HG03045 (cell line): ENCODE measurements at regions not wholly inside any gene's neighbourhood (a gene's known extent, or its start where the extent isn't known, plus 50 kb on each side); places are given as distances from the start of the nearest gene placed in this dataset.

Source experiments
- ATAC-seq: cut with Tn5 transposase; IDR thresholded peaks from one replicate; pipeline ENCODE4 v1.9.1; 2021; ENCODE audit warnings: mild to moderate bottlenecking, moderate library complexity; ENCODE audit not compliant: unreplicated experiment

DNA sequence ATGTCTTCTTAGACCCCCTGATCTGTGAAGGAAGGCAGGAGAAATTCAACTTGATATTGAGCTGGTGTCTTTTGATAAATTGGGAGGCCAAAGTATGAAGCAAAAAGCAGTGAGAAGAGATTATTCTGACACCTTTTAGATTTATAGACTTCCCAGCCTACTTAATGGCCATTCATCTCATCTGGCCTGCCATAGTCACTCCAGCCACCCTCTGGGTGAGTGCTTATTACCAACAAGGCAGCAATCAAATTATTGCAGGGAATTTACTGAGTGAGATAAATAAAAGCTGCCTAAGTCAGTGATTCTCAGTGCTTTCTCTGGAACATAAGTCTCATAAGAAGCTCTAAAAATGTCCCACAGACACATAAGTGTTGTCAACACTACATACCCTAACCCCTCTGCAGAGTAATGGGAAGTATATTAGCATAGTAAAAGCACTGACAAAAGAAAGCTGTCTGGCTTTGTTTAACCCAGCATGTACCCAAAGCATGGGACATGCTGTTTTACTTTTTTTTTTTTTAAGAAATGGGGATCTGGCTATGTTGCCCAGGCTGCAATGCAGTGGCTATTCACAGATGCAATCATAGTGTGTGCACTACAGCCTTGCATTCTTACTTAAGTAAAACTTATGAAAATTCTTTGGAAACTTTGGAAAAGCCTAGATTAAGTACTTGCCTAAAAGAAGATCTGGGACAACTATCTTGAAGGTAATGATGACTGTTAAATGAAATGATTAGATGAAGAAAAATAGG, 725.3 kb downstream of the TUSC7 start:
- no peak for ATAC-seq

DNA sequence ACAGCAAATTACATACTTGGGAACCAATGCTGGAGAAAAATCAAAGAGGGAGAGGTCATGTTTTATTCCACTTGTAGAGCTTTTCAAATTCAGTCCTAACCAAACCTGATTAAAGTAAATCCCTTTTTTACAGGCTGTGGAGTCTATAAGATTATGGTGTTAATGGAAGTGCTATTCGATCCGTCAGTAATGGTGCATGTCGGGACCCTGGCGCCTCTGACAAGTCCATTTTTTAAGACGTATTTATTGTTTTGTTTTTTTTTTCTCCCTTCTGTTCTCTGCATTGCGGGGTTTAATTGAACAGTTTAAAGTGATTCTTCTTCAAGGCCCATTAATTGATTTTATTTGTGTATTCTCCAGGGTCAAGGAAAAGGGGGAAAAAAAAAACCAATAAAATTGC, 725.9 kb downstream of the TUSC7 start:
- no peak for ATAC-seq

DNA sequence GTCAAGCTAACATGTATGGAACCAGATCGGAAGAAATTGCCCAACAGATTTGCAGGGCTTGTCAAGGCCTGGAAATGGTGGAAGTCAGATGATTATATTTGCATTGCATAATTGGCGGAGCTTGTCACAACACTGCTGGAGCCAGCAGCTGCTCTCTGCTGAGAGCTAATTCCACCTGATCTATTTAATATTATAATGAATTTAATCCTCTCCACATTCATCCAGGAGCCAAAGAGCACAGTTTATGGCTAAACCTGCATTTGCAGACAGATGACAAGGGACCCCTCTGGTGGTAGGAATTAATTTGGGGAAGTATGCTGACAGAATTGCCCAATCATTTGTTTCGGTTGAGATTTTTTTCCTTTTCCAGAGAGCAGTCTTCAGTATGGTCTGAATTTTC, 730.2 kb downstream of the TUSC7 start:
- no peak for ATAC-seq

DNA sequence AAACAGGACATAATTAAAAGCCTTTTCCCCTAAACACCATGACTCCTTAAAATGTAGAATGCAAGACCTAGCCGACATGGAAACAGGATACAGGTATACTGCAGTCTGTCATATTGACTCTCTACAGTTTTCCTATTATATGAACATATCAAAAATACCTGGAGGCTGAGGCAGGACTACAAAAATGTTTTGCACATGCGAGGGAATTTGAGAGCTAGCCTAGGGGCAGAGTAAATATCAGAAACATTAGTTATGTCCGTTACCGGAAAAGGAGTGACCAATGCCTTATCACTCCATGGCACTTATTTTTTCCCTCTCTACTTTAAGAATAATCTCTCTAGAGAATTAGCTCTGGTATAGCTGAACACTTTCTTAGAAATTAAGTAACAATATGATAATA, 732.3 kb downstream of the TUSC7 start:
- no peak for ATAC-seq

DNA sequence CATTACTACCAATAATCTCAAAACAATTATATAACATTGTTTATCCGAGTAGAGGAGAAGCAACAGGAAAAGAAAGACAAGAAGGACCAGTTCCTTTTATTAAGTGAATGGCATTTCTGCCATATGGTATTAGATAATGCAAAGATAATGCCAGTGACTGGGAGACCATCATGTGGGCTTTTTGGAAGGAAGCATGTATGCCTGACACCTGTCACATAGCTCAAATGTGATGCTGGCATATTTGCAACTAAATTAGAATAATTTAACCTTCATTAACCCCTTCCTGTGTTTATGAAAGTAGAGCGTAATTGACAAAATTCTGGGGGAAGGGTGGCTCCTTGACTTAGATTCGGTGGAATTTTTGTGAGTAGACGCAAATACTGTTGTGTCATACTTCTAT, 733.0 kb downstream of the TUSC7 start:
- no peak for ATAC-seq

DNA sequence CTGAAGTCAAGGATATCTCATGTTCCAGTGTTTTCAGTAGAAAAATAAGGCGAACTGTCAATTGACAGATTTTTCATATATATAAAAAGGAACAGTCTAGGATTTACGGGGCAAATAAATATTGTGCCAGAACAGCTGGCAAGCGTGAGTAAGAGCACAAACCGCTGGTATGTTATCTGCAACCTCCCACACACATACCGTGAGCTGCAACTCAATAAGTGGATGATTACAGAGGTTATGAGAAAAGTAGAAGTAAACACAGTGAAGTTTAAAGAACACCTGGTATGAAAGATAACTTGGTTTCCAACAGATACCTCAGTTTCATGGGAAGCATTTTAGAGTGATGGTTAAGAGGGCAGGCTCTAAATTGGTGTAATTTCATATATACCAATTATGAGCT, 733.4 kb downstream of the TUSC7 start:
- ATAC-seq: no peak

DNA sequence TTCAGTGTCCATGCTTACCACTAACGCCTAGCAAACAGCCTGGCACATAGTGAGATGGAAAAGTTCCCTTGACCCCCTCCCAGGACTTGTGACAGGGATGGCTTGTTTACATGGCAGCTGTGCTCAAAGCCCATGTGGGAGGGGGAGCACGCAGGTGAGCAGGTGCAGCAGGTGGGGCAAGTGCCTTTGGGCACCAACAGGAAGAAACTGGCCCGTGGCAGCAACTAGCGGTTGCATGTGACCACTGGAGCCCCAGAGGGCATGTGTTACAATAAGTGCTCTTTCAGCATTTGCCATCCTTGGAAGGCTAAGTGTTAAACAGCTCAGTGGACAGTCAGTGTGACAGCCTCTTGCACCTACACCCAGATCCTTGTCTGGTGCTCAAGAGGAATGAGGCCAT, 734.6 kb downstream of the TUSC7 start:
- ATAC-seq: no peak

DNA sequence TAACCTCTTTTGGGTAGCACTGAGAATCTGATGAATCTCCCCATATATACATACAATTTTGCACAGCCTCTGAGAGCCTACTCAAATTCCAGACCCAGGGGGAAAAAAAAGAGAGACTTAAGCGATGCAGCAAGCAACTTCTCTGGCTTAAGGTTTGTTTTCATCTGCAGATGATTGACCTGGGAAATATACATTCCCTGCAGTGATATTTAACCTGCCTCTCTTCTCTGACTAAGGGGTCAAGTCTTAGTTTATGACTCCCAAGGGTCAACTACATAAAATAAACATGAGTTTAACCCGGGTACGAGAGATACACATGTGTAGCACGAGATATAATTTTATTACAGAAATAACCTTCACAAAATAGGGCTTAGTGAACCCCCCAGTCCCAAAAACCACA, 737.8 kb downstream of the TUSC7 start:
- no peak for ATAC-seq

DNA sequence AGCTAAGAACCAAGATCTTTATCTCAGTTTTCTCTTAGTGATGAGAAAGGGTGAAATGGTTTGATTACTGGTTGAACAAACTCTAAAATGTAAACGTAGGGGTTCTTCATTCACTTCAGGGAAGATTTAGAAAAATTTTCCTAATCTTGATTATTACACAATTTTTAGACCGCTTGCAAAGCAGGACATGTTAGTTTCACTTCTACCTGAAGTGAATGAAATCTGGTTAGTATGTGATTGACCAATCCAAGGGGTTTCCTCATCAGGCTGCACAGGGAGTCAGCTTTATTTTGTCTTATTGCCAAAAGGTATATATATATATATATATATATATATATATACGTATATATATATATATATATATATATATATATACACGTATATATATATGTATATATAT, 740.4 kb downstream of the TUSC7 start:
- no peak for ATAC-seq

DNA sequence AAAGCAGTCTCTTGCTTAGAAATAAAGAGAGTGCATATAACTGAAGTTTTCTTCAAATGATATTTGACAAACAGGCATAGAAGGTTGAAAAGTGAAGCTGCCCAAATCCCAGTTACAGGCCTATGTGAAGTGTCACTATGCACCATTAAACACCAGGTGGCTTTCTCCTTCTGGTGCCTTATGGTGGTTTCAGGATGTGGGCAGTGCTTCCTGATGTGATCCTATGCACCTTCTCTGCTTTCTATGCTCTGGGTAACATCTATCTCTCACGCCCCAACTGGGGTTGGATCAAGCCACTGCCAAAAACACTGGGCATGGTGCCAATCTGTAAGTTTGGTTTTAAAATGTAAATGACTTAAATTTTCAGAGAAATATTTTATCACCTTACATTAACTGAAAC, 744.7 kb downstream of the TUSC7 start:
- ATAC-seq: no peak

DNA sequence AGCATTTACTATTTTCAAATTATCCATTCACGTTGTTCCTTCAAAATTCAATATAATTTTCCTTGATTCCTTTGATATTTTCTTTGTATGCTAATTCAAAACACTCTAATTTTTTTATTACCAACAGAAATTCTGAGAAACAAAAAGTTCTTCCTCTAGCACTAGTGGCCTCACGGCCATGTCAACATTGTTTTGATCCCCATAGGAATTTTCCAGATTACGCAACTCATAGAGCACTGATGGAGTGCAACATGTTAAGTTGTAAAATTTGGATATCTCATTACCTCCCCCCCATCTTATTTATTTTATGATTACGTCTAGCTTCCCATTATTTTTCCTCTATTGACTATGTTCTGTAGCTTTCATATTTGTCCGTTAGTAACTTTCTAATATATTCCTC, 745.3 kb downstream of the TUSC7 start:
- no peak for ATAC-seq

DNA sequence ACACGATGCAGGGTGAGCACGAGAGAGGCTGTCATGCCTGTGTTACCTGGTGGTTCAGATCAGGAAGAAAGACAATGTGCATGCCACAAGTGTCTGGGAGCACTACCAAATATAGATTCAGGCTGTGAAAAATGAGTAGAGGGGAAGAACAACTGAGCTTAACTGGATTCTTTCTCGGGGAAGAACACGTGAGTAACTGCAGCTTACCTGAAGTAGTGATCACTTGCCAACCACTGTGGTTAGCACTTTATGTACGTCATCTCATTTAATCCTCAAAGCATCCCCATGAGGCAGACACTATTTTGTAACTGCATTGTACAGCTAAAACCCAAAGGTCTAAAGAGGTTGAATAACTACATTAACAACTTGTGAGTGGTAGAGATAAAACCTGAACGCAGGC, 746.2 kb downstream of the TUSC7 start:
- no peak for ATAC-seq

DNA sequence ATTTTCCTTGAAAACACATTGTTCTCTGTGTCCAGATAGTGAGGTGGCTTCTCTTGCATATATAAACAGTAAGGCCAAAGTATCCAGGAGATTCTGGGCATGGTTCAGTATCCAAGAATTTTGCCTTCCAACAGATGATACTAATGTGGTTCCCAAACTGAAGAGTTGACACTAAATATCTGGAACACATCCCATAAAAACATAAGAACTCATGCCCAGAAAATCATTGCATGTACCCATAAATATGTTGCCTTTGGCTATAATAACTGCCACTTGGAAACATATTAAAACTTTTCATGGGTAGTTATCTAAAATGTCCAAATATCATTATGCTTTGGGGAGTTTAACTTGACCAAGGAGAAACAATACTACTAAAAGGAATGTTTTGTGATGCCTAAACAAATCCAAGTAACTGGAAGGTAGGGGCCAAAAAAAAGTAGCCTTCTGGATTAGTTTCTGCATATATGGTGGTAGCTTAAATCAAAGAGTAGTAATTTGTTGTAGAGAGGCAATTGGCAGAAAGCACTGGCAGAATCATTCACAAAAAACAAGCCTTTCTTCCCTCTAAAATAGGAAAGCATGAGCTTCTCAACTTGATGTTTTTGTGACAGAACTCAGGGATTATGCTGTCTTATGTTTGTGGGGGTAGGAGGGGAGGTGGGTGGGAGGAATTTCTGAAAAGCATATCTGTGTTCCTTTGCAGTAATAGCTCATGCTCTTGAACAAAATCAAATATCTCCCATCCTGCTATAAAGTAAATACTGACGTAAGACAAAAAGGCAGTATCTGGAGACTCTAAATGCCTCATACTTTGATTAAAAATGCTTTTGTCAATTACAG, 753.9 kb downstream of the TUSC7 start:
- no peak for ATAC-seq

DNA sequence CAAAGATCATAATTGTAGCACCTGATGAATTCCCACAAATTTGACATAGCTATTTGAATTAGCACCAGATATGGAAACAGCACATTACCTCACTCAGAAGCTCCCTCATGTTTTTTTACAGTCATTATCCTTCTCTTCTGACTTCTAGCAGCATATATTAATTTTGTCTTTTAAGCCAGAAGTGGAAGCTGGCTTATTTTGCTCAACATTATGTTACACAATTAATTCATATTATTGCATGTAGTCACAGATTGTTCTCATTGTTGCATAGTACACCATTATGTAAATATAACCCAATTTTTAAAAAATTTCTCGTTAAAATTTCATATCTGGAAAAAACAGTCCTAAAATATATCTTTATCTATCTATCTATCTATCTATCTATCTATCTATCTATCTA, 762.3 kb downstream of the TUSC7 start:
- no peak for ATAC-seq

DNA sequence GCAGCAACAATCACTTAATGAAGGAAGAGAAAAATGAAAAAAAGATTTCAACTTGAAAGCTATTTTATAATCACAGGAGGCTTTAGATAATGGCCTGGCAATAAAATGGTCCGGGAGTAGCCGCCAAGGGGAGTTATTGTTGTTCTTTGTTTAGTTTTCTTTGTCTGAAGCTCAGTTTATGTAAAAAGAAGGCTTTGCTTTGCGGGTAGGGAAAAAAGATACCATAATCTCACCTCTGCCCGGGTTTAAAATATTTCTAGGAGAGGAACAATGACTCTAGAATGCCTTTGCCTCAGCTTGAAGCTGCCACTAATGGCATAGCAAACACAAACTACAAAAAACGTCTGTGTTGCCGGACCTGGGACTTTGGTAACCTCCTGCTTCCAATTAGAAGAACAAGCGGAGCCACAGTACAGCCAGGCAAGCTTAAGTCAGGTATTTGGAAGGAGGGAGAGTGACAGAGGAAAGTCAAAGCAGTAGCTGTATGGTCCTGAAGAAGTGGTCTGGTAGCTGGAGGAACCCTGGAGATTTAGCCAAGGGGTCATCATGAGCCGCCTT, 764.5 kb downstream of the TUSC7 start:
- ATAC-seq: no peak

DNA sequence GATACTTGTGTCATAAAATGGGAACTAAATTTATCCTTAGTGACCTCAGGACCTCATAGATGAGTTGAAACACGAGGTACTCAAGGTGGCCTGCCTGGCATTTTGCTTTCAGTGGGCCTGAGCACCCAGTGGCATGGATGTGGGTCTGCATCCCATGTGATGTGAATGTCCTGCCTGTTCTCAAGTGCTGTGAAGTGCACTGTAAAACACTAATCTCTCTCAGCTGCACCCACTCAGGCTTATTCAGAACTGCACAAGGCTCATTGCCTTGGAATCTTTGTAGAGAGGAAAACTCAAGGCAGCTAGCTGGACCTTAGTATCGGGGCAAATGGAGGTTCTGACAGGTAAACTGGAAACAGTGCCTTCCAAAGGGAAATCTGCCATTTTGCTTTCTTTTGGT, 767.0 kb downstream of the TUSC7 start:
- ATAC-seq: no peak

DNA sequence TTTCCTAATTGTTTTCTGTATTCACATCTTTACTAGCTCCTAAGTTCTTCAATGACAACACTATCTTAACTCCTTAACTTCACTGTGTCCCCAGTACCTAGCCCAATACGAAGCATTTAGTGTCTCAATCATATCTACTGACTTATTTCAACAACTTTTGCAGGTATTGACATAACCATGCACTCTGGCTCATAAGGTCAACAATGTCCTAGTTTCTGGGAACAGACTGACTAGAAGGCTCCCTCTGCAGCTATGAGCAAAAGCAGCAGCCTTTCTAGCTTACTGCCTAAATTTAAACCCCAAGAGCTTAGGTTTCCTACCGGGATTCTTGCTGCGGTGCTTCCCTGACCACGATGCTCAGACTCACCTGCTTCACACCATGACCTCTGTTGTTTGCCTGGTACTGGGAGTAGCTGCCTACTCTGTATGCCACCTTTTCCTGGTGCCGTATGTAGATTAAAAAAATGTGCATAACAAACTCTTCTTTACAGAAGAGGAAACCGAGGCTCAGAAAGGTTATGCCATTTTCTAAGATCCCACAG, 767.7 kb downstream of the TUSC7 start:
- no peak for ATAC-seq

DNA sequence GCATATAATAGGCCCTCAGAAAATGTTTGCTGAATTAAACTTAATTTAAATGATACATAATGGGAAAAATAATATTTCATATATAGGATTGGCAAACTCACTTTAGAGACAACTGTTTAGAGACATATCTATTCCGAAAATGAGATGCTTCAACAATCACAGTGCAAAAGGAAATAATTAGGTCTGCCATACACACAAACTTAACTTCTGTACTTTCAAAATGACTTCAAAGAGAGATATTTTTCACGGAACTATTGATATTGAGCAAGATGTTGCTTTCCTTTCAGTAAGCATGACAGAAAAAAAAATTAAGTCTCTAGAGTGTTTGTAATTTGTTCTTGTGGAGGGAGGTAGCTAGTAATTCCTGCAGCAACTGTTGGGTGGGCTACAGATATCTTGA, 769.5 kb downstream of the TUSC7 start:
- ATAC-seq: no peak

DNA sequence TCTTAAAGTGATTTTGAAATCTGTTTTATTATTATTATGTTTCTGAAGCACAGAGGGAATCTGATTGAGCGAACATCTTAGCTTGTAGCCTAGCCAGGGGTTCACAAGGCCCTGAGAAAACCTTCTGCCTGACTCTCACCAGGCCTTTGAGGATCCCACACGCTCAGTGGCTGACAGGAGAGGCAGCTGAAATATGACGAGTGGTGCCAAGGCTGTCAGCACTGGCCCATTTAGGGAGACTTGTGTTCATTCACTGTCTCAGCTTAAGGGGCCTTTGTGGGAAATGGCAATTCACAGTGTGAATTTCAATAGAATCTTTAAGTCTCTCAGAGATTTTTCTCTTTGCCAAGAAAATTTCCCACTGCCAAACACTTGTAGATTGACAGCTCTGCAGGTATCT, 770.9 kb downstream of the TUSC7 start:
- no peak for ATAC-seq

DNA sequence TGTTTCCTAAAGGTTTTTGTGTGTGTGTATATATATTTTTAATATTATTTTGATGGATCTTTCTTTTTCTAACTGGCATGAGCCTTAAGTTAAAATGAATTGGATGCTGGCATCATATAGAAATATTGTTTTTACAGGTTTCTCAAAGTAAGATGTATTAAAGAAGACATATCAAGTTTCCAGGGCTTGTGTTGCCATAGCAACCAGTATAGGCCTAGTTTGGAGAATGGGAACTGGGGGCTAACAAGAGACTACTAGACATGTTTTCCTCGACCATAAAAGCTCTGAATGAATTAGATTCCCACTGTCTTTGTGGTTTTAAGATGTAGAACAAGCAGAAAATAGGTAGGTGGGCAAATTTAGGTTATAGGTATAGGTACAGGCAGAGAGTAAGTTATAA, 771.4 kb downstream of the TUSC7 start:
- ATAC-seq: no peak

DNA sequence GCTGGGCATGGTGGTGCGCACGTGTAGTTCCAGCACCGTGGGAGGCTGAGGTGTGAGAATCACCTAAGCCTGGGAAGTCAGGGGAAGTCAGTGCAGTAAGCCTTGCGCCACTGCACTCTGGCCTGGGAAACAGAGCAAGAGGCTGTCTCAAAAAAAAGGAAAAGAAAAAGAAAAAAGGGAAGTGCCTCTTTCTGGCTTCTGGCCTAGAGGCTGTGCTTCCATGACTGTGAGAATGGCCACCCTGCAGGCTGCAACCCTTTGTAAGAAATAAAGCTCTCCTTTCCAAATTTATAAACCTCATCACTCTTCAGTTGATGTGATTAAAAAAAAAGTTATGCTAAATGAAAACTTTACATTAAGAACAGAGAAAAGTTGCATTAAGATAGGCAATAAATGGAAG, 774.3 kb downstream of the TUSC7 start:
- ATAC-seq: no peak

DNA sequence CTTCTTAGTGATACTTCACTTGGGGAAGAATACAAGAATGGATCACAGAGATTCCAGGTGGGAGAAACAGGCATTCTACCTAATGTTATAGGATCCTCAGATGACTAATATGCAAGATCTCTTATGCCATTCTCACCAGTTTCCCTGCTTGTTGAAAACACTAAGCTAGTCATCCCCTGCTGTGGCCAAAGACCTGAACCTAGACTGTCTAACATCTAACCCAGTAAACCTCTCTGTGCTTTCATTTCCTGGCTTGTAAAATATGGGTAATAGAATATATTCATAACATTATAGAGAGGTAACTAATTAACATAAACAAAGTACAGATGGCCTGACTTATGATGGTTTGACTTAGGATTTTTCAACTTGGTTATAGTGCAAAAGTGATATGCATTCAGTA, 776.3 kb downstream of the TUSC7 start:
- ATAC-seq: no peak
